ENCODE measurements at regions not wholly inside any gene's neighbourhood (a gene's known extent, or its start where the extent isn't known, plus 50 kb on each side); places are given as distances from the start of the nearest gene placed in this dataset.

GRCh38 chr13:77425705-77426104 lies 98.8 kb upstream of the MYCBP2 start:
- no peaks in the 10 kb centered on the region for H3K36me3 Mint-ChIP-seq (ENCODE audit: low read depth)
- H3K4me3 Mint-ChIP-seq = no peak overlapping the region
- no peaks in the 10 kb centered on the region for H3K27me3 Mint-ChIP-seq (ENCODE audit: low read depth)
- TF ChIP-seq CTCF (conservative IDR thresholded peaks at IDR 0.05) = no peak
- DNase-seq (ENCODE audit: low read depth, low spot score) = no peak
- H3K9me3 Mint-ChIP-seq = no peaks in the 10 kb centered on the region
- no peaks in the 10 kb centered on the region for H3K4me1 Mint-ChIP-seq
- H3K27ac Mint-ChIP-seq (ENCODE audit: unreplicated experiment) = no peak overlapping the region

- TF ChIP-seq CTCF (conservative IDR thresholded peaks at IDR 0.05) = no peak
- peaks cover 8% of the 10 kb centered on the region for H3K9me3 Mint-ChIP-seq
- H3K4me1 Mint-ChIP-seq = no peaks in the 10 kb centered on the region
- H3K27me3 Mint-ChIP-seq (ENCODE audit: low read depth) = no peaks in the 10 kb centered on the region
- H3K4me3 Mint-ChIP-seq = no peak overlapping the region
- peaks cover 2% of the 10 kb centered on the region for H3K36me3 Mint-ChIP-seq (ENCODE audit: low read depth)
- no peak for DNase-seq (ENCODE audit: low read depth, low spot score)
- H3K27ac Mint-ChIP-seq (ENCODE audit: unreplicated experiment) = no peak overlapping the region
Measured at GRCh38 chr13:77423296-77423695, 96.4 kb upstream of the MYCBP2 start.

- no peak for DNase-seq (ENCODE audit: low read depth, low spot score)
- Mint-ChIP-seq H3K4me1 (no peaks in the 10 kb centered on the region), H3K9me3 (peaks cover 8% of the 10 kb centered on the region), H3K36me3 (ENCODE audit: low read depth) (peaks cover 2% of the 10 kb centered on the region), H3K27me3 (ENCODE audit: low read depth) (no peaks in the 10 kb centered on the region), H3K4me3 (no peak overlapping the region), H3K27ac (ENCODE audit: unreplicated experiment) (no peak overlapping the region)
- no peak for TF ChIP-seq CTCF (conservative IDR thresholded peaks at IDR 0.05)
Measured at GRCh38 chr13:77422724-77423123, 95.8 kb upstream of the MYCBP2 start.

GRCh38 chr13:77417897-77418296 lies 91.0 kb upstream of the MYCBP2 start:
- no peaks in the 10 kb centered on the region for H3K27me3 Mint-ChIP-seq (ENCODE audit: low read depth)
- H3K4me1 Mint-ChIP-seq = no peaks in the 10 kb centered on the region
- H3K4me3 Mint-ChIP-seq = no peak overlapping the region
- H3K27ac Mint-ChIP-seq (ENCODE audit: unreplicated experiment) = no peak overlapping the region
- no peak for TF ChIP-seq CTCF (conservative IDR thresholded peaks at IDR 0.05)
- DNase-seq (ENCODE audit: low read depth, low spot score) = no peak
- H3K36me3 Mint-ChIP-seq (ENCODE audit: low read depth) = peaks cover 2% of the 10 kb centered on the region
- H3K9me3 Mint-ChIP-seq = peaks cover 8% of the 10 kb centered on the region

- Mint-ChIP-seq H3K4me3 (no peak overlapping the region), H3K36me3 (ENCODE audit: low read depth) (peaks cover 2% of the 10 kb centered on the region), H3K9me3 (peaks cover 8% of the 10 kb centered on the region), H3K4me1 (no peaks in the 10 kb centered on the region), H3K27ac (ENCODE audit: unreplicated experiment) (no peak overlapping the region), H3K27me3 (ENCODE audit: low read depth) (no peaks in the 10 kb centered on the region)
- DNase-seq (ENCODE audit: low read depth, low spot score) = no peak
- no peak for TF ChIP-seq CTCF (conservative IDR thresholded peaks at IDR 0.05)
Measured at GRCh38 chr13:77416666-77417212, 89.8 kb upstream of the MYCBP2 start.

Measured in neural crest cell (in vitro differentiated cells).